Endothelial cell of umbilical vein (primary cell): ENCODE measurements at regions not wholly inside any gene's neighbourhood (a gene's known extent, or its start where the extent isn't known, plus 50 kb on each side); places are given as distances from the start of the nearest gene placed in this dataset.

ENCODE experiments used
- BruUV-seq: library from RNA; stranded (reverse); fragments of 400-500 nt; replicated peaks from 2 replicates; lab custom pipeline; 2021; lab: Mats Ljungman, UMichigan
- CTCF ChIA-PET: fragments of 300-600, 350-600 bp; sonication (Branson Sonifier 250); formaldehyde crosslinking; loops from one replicate; lab custom pipeline; 2021; ENCODE audit warnings: antibody characterized with exemption, inconsistent platforms; lab: Charles Lee
- POLR2A ChIA-PET: fragments of 300-600, 350-600 bp; sonication (Branson Sonifier 250); formaldehyde crosslinking; loops from one replicate; lab custom pipeline; 2021; ENCODE audit warnings: antibody characterized with exemption, inconsistent platforms; lab: Charles Lee
- DNase-seq: peaks from one replicate; pipeline ENCODE4 v3.0.0-alpha.2; 2011; ENCODE audit warnings: low read depth, low spot score
- FAIRE-seq: peaks from 2 replicates; lab custom pipeline; 2011; peaks lifted over from hg19 to GRCh38; lab: Jason Lieb, UNC
- H2AFZ ChIP-seq: 2 replicates; pipeline ENCODE4 v1.6.0; 2012; ENCODE audit warnings: low read depth, low read length, control low read depth, inconsistent platforms
- H3K27ac ChIP-seq: 2 replicates; pipeline ENCODE4 v1.5.1; 2011; ENCODE audit warnings: low read depth, mild to moderate bottlenecking, control low read depth, low read length, moderate library complexity; ENCODE audit not compliant: insufficient read depth
- H3K27me3 ChIP-seq, 2 experiments: 2 replicates each; pipeline versions ENCODE4 v1.6.0 to v1.6.1; 2011; ENCODE audit warnings: low read length in 2 of 2, mixed read lengths in 1 of 2; ENCODE audit not compliant: control insufficient read depth in 2 of 2, insufficient read depth in 2 of 2
- H3K36me3 ChIP-seq, 2 experiments: 2 replicates in 1 of 2; 3 replicates in 1 of 2; pipeline ENCODE4 v1.5.1; 2011; ENCODE audit warnings: low read length in 2 of 2, mild to moderate bottlenecking in 1 of 2, moderate library complexity in 1 of 2; ENCODE audit not compliant: control insufficient read depth in 2 of 2, insufficient read depth in 2 of 2; ENCODE audit errors: extremely low read depth in 1 of 2
- H3K4me1 ChIP-seq: 3 replicates; pipeline ENCODE4 v1.5.1; 2011; ENCODE audit warnings: mild to moderate bottlenecking, low read length; ENCODE audit not compliant: control insufficient read depth, insufficient read depth; ENCODE audit errors: extremely low read depth
- H3K4me2 ChIP-seq: 2 replicates; pipeline ENCODE4 v1.6.1; 2011; ENCODE audit warnings: low read length, control low read depth, mixed read lengths; ENCODE audit not compliant: insufficient read depth
- H3K4me3 ChIP-seq, 3 experiments: fragments of 200-600 bp in 1 of 3; sonication (generic), shearing (Covaris generic) in 1 of 3; replicated peaks in 1 of 3; 2 replicates each; pipeline ENCODE4 v1.5.1; 2011 to 2016; ENCODE audit warnings: control low read depth in 3 of 3, low read length in 3 of 3, mild to moderate bottlenecking in 2 of 3, inconsistent platforms in 1 of 3, low read depth in 1 of 3, moderate library complexity in 1 of 3; ENCODE audit not compliant: insufficient read depth in 1 of 3
- H3K79me2 ChIP-seq: 2 replicates; pipeline ENCODE4 v1.6.0; 2012; ENCODE audit warnings: low read length, inconsistent platforms; ENCODE audit not compliant: control insufficient read depth, insufficient read depth
- H3K9ac ChIP-seq: replicated peaks from 2 replicates; pipeline ENCODE3; 2011; ENCODE audit warnings: low read length, control low read depth; ENCODE audit not compliant: insufficient read depth; ENCODE audit errors: extremely low read depth
- H3K9me1 ChIP-seq: replicated peaks from 3 replicates; pipeline ENCODE4 v1.6.0; 2011; ENCODE audit warnings: mild to moderate bottlenecking, low read length; ENCODE audit not compliant: control insufficient read depth, insufficient read depth; ENCODE audit errors: extremely low read depth
- H3K9me3 ChIP-seq: replicated peaks from 2 replicates; pipeline ENCODE4 v1.5.1; 2012; ENCODE audit warnings: low read length, inconsistent platforms; ENCODE audit not compliant: control insufficient read depth, insufficient read depth
- H4K20me1 ChIP-seq: replicated peaks from 2 replicates; pipeline ENCODE3; 2011; ENCODE audit warnings: mild to moderate bottlenecking, low read length; ENCODE audit not compliant: control insufficient read depth, insufficient read depth; ENCODE audit errors: extremely low read depth
- EZH2 ChIP-seq: IDR thresholded peaks from 2 replicates; pipeline ENCODE4 v1.6.1; 2012; ENCODE audit warnings: borderline replicate concordance, low read depth, mild to moderate bottlenecking, moderate library complexity, low read length, inconsistent platforms; ENCODE audit not compliant: severe bottlenecking
- FOS ChIP-seq: IDR thresholded peaks from 2 replicates; pipeline ENCODE4 v1.6.1; 2011; ENCODE audit warnings: mild to moderate bottlenecking, low read length, moderate library complexity, borderline replicate concordance; ENCODE audit not compliant: insufficient read depth
- GATA2 ChIP-seq: IDR thresholded peaks from 2 replicates; pipeline ENCODE4 v1.7.0; 2011; ENCODE audit warnings: low read depth, mild to moderate bottlenecking, moderate library complexity, mixed read lengths, low read length; ENCODE audit not compliant: insufficient read length, insufficient read depth
- JUN ChIP-seq: IDR thresholded peaks from 2 replicates; pipeline ENCODE4 v1.6.1; 2011; ENCODE audit warnings: borderline replicate concordance, low read depth; ENCODE audit not compliant: insufficient read length, insufficient read depth
- MYC ChIP-seq: IDR thresholded peaks from one replicate; pipeline ENCODE4 v1.6.1; 2011; ENCODE audit warnings: mild to moderate bottlenecking, low read depth, low read length
- POLR2A ChIP-seq: IDR thresholded peaks from 2 replicates; pipeline ENCODE4 v1.6.1; 2012; ENCODE audit warnings: low read depth, mild to moderate bottlenecking, control low read depth, low read length
- POLR2AphosphoS5 ChIP-seq: IDR thresholded peaks from 2 replicates; pipeline ENCODE4 v1.6.1; 2012; ENCODE audit warnings: low read depth, mild to moderate bottlenecking, control low read depth, low read length, moderate library complexity; ENCODE audit not compliant: insufficient read depth
- dilution Hi-C: fragments of 300-500 bp; cut with MboI; formaldehyde crosslinking; loops from one replicate; pipeline ENCODE4 v1.15.0; 2019; ENCODE audit warnings: low sequenced_read_pairs; ENCODE audit not compliant: extremely low pct_ligation_motif_present
- intact Hi-C: fragments of 100-400 bp; cut with micrococcal nuclease; formaldehyde crosslinking; loops from one replicate; pipeline ENCODE4 v1.10.0; 2022
- TF ChIP-seq, protein P1 (sequence below), 2 donors: IDR thresholded peaks; 1 replicate in 1 of 2; 2 replicates in 1 of 2; pipeline ENCODE4 v1.5.1; 2011; ENCODE audit warnings: low read length in 2 of 2, mild to moderate bottlenecking in 2 of 2, moderate library complexity in 2 of 2, control low read depth in 1 of 2, inconsistent platforms in 1 of 2, low read depth in 1 of 2; ENCODE audit not compliant: insufficient read depth in 1 of 2; ENCODE audit errors: extremely low read depth in 1 of 2
- TF ChIP-seq, protein P2 (sequence below): IDR thresholded peaks from 2 replicates; pipeline ENCODE4 v1.6.1; 2011; ENCODE audit not compliant: insufficient read depth, insufficient read length

DNA sequence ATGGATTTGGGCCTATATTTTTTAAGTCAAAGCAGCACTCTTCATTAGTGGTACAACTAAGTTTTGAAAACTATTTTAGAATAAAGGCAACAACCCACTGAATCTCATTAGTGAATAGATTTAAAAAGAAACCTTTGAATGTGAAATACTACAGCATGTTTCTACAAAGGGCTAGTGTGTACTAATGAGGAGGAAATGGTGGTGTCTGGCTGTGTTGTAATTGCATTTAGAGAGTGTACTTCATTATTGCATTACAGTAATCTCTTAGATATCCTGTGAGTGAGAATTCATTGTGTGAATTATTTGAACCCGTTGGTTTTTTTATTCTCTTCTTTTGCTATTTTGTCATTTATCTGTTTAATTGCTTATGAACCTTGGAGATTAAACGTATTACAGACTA is 575.4 kb upstream of the FAM98A start:
- dilution Hi-C loops, result no loop called here
- FAIRE-seq, result no peak

More for the DNA sequence above, 575.4 kb upstream of the FAM98A start:
- H3K36me3 ChIP-seq, result no peaks in the 10 kb centered on the region
- no peak overlapping the region for H2AFZ ChIP-seq
- H4K20me1 ChIP-seq, result no peaks in the 10 kb centered on the region
- DNase-seq, result no peak
- H3K9me3 ChIP-seq, result no peaks in the 10 kb centered on the region
- no peak overlapping the region for H3K4me3 ChIP-seq
- H3K9ac ChIP-seq, result no peak overlapping the region
- H3K27me3 ChIP-seq, result no peaks in the 10 kb centered on the region
- H3K9me1 ChIP-seq, result no peaks in the 10 kb centered on the region
- no TSS peak for BruUV-seq
- no peak overlapping the region for H3K27ac ChIP-seq
- no peak for TF ChIP-seq JUN
- no peak for TF ChIP-seq EZH2
- TF ChIP-seq POLR2A, result no peak
- TF ChIP-seq GATA2, result no peak
- TF ChIP-seq MYC, result no peak
- TF ChIP-seq, protein P1, sequence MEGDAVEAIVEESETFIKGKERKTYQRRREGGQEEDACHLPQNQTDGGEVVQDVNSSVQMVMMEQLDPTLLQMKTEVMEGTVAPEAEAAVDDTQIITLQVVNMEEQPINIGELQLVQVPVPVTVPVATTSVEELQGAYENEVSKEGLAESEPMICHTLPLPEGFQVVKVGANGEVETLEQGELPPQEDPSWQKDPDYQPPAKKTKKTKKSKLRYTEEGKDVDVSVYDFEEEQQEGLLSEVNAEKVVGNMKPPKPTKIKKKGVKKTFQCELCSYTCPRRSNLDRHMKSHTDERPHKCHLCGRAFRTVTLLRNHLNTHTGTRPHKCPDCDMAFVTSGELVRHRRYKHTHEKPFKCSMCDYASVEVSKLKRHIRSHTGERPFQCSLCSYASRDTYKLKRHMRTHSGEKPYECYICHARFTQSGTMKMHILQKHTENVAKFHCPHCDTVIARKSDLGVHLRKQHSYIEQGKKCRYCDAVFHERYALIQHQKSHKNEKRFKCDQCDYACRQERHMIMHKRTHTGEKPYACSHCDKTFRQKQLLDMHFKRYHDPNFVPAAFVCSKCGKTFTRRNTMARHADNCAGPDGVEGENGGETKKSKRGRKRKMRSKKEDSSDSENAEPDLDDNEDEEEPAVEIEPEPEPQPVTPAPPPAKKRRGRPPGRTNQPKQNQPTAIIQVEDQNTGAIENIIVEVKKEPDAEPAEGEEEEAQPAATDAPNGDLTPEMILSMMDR (IDR thresholded peaks at IDR 0.05; ENCODE audit: extremely low read depth in 1 of 2, insufficient read depth in 1 of 2, low read depth in 1 of 2, low read length in 2 of 2), result no peak
- TF ChIP-seq FOS, result no peak
- TF ChIP-seq, protein P2, sequence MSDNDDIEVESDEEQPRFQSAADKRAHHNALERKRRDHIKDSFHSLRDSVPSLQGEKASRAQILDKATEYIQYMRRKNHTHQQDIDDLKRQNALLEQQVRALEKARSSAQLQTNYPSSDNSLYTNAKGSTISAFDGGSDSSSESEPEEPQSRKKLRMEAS, result no peak
- TF ChIP-seq POLR2AphosphoS5, result no peak
- no peaks in the 10 kb centered on the region for H3K79me2 ChIP-seq
- H3K4me2 ChIP-seq, result no peak overlapping the region
- intact Hi-C loops, result no loop called here
- POLR2A ChIA-PET, result no interaction called here
- CTCF ChIA-PET, result no interaction called here
- H3K4me1 ChIP-seq, result no peaks in the 10 kb centered on the region
